C4-2B (cell line): ENCODE measurements at regions not wholly inside any gene's neighbourhood (a gene's known extent, or its start where the extent isn't known, plus 50 kb on each side); places are given as distances from the start of the nearest gene placed in this dataset.

Experiments used
- H3K27ac ChIP-seq: fragments of 450-650 bp; 2 replicates; pipeline ENCODE4 v1.5.1; 2017
- ZFX ChIP-seq: fragments of 450-650 bp; IDR thresholded peaks from 2 replicates; pipeline ENCODE4 v1.6.1; 2017
- TF ChIP-seq, protein P1 (sequence below): fragments of 450-650 bp; conservative IDR thresholded peaks from 2 replicates; pipeline ENCODE4 v1.5.1; 2017; ENCODE audit warnings: mild to moderate bottlenecking

DNA sequence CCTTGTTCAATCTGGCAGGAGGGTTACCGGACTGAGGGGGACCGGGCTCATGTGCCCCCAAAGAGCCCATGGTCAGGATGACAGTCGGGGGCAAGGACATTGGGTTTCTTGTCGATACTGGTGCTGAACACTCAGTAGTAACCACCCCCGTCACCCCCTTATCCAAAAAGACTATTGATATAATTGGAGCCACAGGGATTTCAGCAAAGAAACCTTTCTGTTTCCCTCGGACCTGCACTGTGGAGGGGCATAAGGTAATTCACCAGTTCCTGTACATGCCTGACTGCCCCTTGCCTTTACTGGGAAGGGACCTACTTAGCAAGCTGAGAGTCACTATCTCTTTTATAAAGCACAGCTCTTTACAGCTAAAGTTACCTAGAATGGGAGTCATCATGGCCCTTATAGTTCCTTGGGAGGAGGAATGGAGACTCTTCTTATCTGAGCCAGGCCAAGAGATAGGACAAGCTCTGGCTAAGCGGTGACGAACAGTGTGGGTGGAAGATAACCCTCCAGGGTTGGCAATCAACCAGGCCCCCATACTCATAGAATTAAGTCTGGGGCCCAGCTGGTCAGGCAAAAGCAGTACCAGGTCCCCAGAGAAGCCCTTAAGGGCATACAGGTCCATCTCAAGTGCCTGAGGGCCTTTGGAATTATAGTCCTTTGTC, 603.7 kb downstream of the UQCRFS1 start:
- TF ChIP-seq, protein P1, sequence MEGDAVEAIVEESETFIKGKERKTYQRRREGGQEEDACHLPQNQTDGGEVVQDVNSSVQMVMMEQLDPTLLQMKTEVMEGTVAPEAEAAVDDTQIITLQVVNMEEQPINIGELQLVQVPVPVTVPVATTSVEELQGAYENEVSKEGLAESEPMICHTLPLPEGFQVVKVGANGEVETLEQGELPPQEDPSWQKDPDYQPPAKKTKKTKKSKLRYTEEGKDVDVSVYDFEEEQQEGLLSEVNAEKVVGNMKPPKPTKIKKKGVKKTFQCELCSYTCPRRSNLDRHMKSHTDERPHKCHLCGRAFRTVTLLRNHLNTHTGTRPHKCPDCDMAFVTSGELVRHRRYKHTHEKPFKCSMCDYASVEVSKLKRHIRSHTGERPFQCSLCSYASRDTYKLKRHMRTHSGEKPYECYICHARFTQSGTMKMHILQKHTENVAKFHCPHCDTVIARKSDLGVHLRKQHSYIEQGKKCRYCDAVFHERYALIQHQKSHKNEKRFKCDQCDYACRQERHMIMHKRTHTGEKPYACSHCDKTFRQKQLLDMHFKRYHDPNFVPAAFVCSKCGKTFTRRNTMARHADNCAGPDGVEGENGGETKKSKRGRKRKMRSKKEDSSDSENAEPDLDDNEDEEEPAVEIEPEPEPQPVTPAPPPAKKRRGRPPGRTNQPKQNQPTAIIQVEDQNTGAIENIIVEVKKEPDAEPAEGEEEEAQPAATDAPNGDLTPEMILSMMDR, result no peak
- TF ChIP-seq ZFX, result no peak
- no peak overlapping the region for H3K27ac ChIP-seq

DNA sequence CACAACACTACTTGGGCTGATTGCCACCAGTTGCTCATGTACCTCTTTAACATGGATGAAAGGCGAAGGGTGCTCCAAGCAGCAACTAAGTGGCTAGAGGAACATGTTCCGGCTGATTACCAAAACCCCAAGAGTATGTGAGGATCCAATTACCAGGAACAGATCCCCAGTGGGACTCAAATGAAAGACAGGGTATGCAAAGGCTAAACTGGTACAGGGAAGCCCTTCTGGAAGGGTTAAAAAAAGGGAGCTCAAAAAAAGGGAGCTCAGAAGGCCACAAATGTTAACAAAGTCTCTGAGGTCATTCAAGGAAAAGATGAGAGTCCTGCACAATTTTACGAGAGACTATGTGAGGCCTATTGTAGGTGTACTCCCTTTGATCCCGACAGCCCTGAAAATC, 604.7 kb downstream of the UQCRFS1 start:
- H3K27ac ChIP-seq, result no peak overlapping the region
- no peak for TF ChIP-seq ZFX
- TF ChIP-seq, protein P1, result no peak

DNA sequence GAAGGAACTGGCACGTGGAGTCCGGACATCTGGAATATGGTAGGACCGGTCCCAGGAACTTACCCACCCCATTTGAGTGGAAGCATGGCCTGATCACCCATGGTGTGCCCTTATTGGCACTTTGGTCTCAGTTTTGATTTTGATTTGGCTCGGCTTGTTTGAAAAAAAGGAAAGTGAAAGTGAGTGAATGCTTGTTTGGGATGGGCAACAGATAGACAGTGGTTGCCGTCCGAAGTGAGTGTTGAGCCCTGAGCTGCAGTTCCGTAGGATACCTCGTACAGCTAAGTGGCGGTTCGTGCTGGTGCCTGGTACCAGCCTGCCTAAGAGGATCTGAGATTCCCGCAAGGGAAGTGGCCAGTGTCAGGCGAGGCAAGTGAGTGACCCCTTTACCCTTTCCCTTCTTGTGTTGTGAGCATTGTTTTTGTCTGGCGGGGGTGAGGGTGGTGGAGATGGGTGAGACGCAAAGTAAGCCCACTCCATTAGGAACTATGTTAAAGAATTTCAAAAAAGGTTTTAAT, 605.8 kb downstream of the UQCRFS1 start:
- no peak for TF ChIP-seq ZFX
- TF ChIP-seq, protein P1, result no peak
- H3K27ac ChIP-seq, result no peak overlapping the region

DNA sequence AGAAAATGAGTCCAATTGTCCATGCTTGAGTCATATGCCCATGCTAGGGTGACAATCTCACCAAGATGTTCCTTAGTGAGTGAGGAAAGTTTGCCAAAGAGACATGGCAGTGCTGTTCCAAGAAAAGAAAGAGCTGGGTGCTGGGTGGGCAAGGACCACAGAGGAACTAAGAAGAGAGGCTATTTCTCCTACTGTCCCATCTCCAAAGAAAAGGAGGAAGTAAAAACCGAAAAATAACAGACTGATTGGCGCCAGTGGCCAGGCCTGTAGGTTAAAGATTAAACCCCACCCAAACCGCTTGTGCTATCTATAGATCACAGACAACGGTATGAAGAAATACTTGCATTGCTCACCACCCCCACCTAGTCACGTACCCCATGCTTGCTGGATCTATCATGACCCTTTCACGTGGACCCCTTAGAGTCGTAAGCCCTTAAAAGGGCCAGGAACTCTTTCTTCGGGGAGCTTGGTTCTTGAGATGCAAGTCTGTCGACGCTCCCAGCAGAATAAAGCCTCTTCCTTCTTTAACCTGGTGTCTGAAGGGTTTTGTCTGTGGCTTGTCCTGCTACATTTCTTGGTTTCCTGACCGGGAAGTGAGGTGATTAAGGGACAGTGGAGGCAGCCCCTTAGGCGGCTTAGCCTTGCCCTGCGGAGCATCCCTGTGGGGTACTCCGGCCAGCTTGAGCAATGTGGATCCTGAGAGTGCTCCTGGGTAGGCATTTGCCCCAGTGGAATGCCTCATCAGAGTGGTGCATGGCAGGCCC, 606.5 kb downstream of the UQCRFS1 start:
- TF ChIP-seq ZFX, result no peak
- TF ChIP-seq, protein P1, result no peak
- no peak overlapping the region for H3K27ac ChIP-seq

DNA sequence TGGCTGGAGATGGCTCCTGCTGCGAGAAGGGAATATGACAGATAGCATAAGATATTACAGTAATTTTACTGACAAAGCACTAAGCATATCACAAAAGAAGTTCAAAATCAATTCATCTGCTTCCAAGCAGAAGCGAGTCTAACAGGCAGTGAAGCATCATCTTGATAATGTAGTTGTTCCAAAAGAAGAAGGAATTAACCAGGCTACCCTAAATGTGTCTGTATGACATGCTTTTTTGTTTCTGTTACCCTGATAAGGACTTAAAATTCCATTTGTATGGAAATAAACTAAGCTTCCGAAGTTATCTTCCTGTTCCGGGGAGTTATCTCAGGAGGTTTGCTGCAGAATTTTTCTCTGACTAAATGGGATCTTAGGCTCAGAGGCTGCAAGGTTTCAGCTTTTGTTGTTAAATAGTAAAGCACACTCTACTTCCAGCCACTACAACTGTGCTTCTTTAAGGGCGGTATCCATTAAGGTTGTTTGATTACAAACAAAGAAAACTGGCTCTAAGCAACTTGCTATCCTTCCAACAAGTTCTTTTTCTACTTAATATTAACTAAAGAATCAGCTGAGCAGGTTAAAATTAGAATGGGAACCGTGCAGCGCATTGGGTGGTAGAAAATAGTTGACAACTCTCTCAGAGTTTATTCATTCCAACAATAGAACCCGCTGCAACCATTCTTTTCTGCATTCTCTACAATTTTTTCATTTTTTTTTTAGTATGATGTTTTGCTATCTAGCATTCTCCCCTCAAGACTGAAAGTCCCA, 607.3 kb downstream of the UQCRFS1 start:
- TF ChIP-seq ZFX, result no peak
- TF ChIP-seq, protein P1, result no peak
- H3K27ac ChIP-seq, result no peak overlapping the region

DNA sequence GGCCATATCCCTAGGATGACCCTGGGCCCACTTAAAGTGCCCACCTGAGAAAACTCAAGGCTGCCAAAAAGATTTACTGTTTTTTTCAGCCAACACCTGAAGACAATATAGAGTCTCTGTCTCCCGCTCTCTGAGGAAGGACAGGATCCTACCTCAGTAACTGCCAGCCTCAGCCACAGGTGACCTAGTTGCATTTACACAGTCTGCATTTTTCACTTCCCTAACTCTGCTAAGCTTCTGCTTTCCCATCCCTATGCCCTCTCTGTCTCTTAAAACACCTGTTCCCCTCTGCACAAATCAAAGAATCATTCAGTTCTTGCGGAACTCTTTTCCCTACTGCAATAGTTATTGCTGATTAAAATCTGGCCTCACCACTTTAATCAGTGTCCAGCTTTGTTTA, 609.5 kb downstream of the UQCRFS1 start:
- TF ChIP-seq ZFX, result no peak
- TF ChIP-seq, protein P1, result no peak
- no peak overlapping the region for H3K27ac ChIP-seq
